Vagina (tissue), 2 donors: ENCODE measurements at regions not wholly inside any gene's neighbourhood (a gene's known extent, or its start where the extent isn't known, plus 50 kb on each side); places are given as distances from the start of the nearest gene placed in this dataset.

ENCODE experiments used
- POLR2A ChIP-seq, 2 donors: fragments of 450-650 bp; IDR thresholded peaks; one replicate each; pipeline ENCODE4 v1.6.1; 2017; ENCODE audit warnings: antibody characterized with exemption in 2 of 2, mild to moderate bottlenecking in 2 of 2, moderate library complexity in 2 of 2
- TF ChIP-seq, protein P1 (sequence below), 3 experiments: fragments of 450-650 bp in 2 of 3; fragments of 200-600 bp in 1 of 3; sonication (generic) in 1 of 3; IDR thresholded peaks; one replicate each; pipeline ENCODE4 v1.5.1; 2017 to 2019; ENCODE audit warnings: antibody characterized with exemption in 3 of 3, mild to moderate bottlenecking in 2 of 3, moderate library complexity in 2 of 3

DNA sequence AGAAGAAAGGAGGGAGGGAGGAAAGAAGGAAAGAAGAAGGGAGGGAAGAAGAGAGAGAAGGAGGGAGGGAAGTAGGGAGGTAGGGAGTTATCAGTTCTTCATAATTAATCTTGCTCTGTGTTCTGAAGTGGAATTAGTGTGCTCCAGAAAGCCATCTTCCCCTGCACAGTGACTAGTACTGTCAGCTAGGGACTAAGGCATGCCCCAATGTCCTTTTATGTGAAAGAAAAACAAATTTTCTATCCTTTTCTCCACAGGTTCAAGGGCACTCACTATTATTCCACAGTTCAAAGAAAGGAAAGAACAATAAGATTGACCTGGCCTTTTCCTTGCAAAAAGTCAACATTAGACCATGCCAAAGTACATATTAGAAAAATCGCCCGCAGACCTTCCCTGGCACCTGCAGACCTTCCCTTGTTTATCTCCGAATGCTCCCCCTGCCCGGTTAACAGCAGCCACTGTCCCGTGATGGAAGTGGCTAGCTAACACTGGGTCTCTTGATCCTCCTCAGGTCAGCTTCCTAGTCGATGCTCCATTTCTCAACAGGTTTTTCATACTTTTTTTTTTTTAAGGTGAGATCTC is 107.2 kb upstream of the EDEM3 start:
- no peak for TF ChIP-seq POLR2A (IDR thresholded peaks at IDR 0.05)
- TF ChIP-seq, protein P1, sequence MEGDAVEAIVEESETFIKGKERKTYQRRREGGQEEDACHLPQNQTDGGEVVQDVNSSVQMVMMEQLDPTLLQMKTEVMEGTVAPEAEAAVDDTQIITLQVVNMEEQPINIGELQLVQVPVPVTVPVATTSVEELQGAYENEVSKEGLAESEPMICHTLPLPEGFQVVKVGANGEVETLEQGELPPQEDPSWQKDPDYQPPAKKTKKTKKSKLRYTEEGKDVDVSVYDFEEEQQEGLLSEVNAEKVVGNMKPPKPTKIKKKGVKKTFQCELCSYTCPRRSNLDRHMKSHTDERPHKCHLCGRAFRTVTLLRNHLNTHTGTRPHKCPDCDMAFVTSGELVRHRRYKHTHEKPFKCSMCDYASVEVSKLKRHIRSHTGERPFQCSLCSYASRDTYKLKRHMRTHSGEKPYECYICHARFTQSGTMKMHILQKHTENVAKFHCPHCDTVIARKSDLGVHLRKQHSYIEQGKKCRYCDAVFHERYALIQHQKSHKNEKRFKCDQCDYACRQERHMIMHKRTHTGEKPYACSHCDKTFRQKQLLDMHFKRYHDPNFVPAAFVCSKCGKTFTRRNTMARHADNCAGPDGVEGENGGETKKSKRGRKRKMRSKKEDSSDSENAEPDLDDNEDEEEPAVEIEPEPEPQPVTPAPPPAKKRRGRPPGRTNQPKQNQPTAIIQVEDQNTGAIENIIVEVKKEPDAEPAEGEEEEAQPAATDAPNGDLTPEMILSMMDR (IDR thresholded peaks at IDR 0.05): no peak
